GM18909 (cell line): ENCODE measurements at regions not wholly inside any gene's neighbourhood (a gene's known extent, or its start where the extent isn't known, plus 50 kb on each side); places are given as distances from the start of the nearest gene placed in this dataset.

Source experiments
- ATAC-seq: cut with Tn5 transposase; IDR thresholded peaks from one replicate; pipeline ENCODE4 v1.9.1; 2021; ENCODE audit warnings: mild to moderate bottlenecking; ENCODE audit not compliant: unreplicated experiment, poor library complexity

GRCh38 chr6:21505574-21505990 is 88.0 kb upstream of the SOX4 start:
- ATAC-seq: no peak

- ATAC-seq: no peak
These were observed 87.4 kb upstream of the SOX4 start for GRCh38 chr6:21506126-21506525.

- ATAC-seq: no peak
These were observed 85.7 kb upstream of the SOX4 start for GRCh38 chr6:21507811-21508210.

- no peak for ATAC-seq
These were observed 84.8 kb upstream of the SOX4 start for GRCh38 chr6:21508753-21509152.

GRCh38 chr6:21511891-21512550 is 81.5 kb upstream of the SOX4 start:
- ATAC-seq: no peak

GRCh38 chr6:21514288-21514687 is 79.3 kb upstream of the SOX4 start:
- no peak for ATAC-seq

GRCh38 chr6:21518317-21518716 is 75.2 kb upstream of the SOX4 start:
- no peak for ATAC-seq

GRCh38 chr6:21519642-21520041 is 73.9 kb upstream of the SOX4 start:
- no peak for ATAC-seq

GRCh38 chr6:21521276-21521675 is 72.3 kb upstream of the SOX4 start:
- no peak for ATAC-seq

GRCh38 chr6:21522143-21522747 is 71.3 kb upstream of the SOX4 start:
- no peak for ATAC-seq

- no peak for ATAC-seq
These were observed 70.6 kb upstream of the SOX4 start for GRCh38 chr6:21522797-21523456.

GRCh38 chr6:21523652-21524051 is 69.9 kb upstream of the SOX4 start:
- ATAC-seq: no peak

GRCh38 chr6:21524201-21524600 is 69.3 kb upstream of the SOX4 start:
- ATAC-seq: no peak

GRCh38 chr6:21526974-21527373 is 66.6 kb upstream of the SOX4 start:
- no peak for ATAC-seq

- no peak for ATAC-seq
These were observed 65.8 kb upstream of the SOX4 start for GRCh38 chr6:21527731-21528130.

- no peak for ATAC-seq
These were observed 64.1 kb upstream of the SOX4 start for GRCh38 chr6:21529431-21529830.

GRCh38 chr6:21531393-21531792 is 62.2 kb upstream of the SOX4 start:
- ATAC-seq: no peak

GRCh38 chr6:21533678-21534077 is 59.9 kb upstream of the SOX4 start:
- no peak for ATAC-seq

GRCh38 chr6:21536280-21536766 is 57.2 kb upstream of the SOX4 start:
- no peak for ATAC-seq

- no peak for ATAC-seq
These were observed 55.9 kb upstream of the SOX4 start for GRCh38 chr6:21537637-21538036.

- no peak for ATAC-seq
These were observed 55.3 kb upstream of the SOX4 start for GRCh38 chr6:21538186-21538798.
